Osteoblast (primary cell): ENCODE measurements at regions not wholly inside any gene's neighbourhood (a gene's known extent, or its start where the extent isn't known, plus 50 kb on each side); places are given as distances from the start of the nearest gene placed in this dataset.
A peak's percentile ranks its signal among the peaks of the same experiment; 100 is the strongest.
"Not testable (repeated sequence)": the region's sequence is repeated elsewhere in the genome, so short reads cannot be mapped to it uniquely, and the experiment has no call there.

Experiments used
- DNase-seq: peaks from one replicate; pipeline ENCODE4 v3.0.0; 2011; ENCODE audit warnings: low spot score, mixed read lengths; ENCODE audit not compliant: insufficient read length; ENCODE audit errors: missing footprints
- H2AFZ ChIP-seq: 2 replicates; pipeline ENCODE4 v1.6.0; 2011; ENCODE audit warnings: mild to moderate bottlenecking, low read length
- H3K27ac ChIP-seq: 2 replicates; pipeline ENCODE4 v1.5.1; 2011; ENCODE audit warnings: mild to moderate bottlenecking, low read depth, low read length, moderate library complexity
- H3K27me3 ChIP-seq: 2 replicates; pipeline ENCODE4 v1.6.0; 2012; ENCODE audit warnings: mild to moderate bottlenecking, control low read depth, inconsistent platforms, low read length, moderate library complexity; ENCODE audit not compliant: insufficient read depth
- H3K36me3 ChIP-seq: 2 replicates; pipeline ENCODE4 v1.5.1; 2011; ENCODE audit warnings: mild to moderate bottlenecking, low read length, control low read depth, moderate library complexity; ENCODE audit not compliant: insufficient read depth
- H3K4me1 ChIP-seq: 2 replicates; pipeline ENCODE4 v1.5.1; 2011; ENCODE audit warnings: mild to moderate bottlenecking, low read length, control low read depth, moderate library complexity; ENCODE audit not compliant: insufficient read depth
- H3K4me2 ChIP-seq: 2 replicates; pipeline ENCODE4 v1.6.0; 2011; ENCODE audit warnings: mild to moderate bottlenecking, low read length; ENCODE audit not compliant: insufficient read depth
- H3K4me3 ChIP-seq: fragments of 200-600 bp; sonication (generic); 3 replicates; pipeline ENCODE4 v1.5.1; 2012; ENCODE audit warnings: mild to moderate bottlenecking, low read length, inconsistent platforms; ENCODE audit not compliant: insufficient read depth
- H3K79me2 ChIP-seq: 2 replicates; pipeline ENCODE4 v1.6.0; 2012; ENCODE audit warnings: mild to moderate bottlenecking, low read length, control low read depth, inconsistent platforms; ENCODE audit not compliant: insufficient read depth
- H3K9me3 ChIP-seq: 2 replicates; pipeline ENCODE4 v1.5.1; 2011; ENCODE audit warnings: low read depth, low read length, control low read depth
- H4K20me1 ChIP-seq: 2 replicates; pipeline ENCODE4 v1.6.0; 2012; ENCODE audit warnings: mild to moderate bottlenecking, low read length, control low read depth; ENCODE audit not compliant: insufficient read depth
- CTCF ChIP-seq: IDR thresholded peaks from 2 replicates; pipeline ENCODE4 v1.5.1; 2011; ENCODE audit warnings: mild to moderate bottlenecking, low read depth, low read length, moderate library complexity; ENCODE audit errors: extremely low read depth

- H3K4me3 ChIP-seq, H4K20me1 ChIP-seq, H3K27ac ChIP-seq, H3K4me1 ChIP-seq, DNase-seq, H2AFZ ChIP-seq, H3K27me3 ChIP-seq, H3K36me3 ChIP-seq, H3K9me3 ChIP-seq, H3K4me2 ChIP-seq, H3K79me2 ChIP-seq: not testable (repeated sequence)
- peak; percentile 14 for TF ChIP-seq CTCF
Measured at GRCh38 chr7:150045596-150045995, 171.8 kb downstream of the ATP6V0E2 start.

- H3K27me3 ChIP-seq, H3K36me3 ChIP-seq, H4K20me1 ChIP-seq, H3K4me2 ChIP-seq, H3K27ac ChIP-seq, DNase-seq, H3K79me2 ChIP-seq, H3K4me1 ChIP-seq, H3K4me3 ChIP-seq, H3K9me3 ChIP-seq, H2AFZ ChIP-seq: not testable (repeated sequence)
Measured at GRCh38 chr7:150046290-150047194, 172.8 kb downstream of the ATP6V0E2 start.

- not testable (repeated sequence) for H3K4me3 ChIP-seq, H3K4me1 ChIP-seq, H3K9me3 ChIP-seq, H2AFZ ChIP-seq, H3K27me3 ChIP-seq, H3K27ac ChIP-seq, H3K36me3 ChIP-seq, H3K4me2 ChIP-seq, H3K79me2 ChIP-seq, H4K20me1 ChIP-seq
- peak; percentile 19 for DNase-seq
Measured at GRCh38 chr7:150047329-150047728, 173.6 kb downstream of the ATP6V0E2 start.

GRCh38 chr7:150047772-150048171 is 174.0 kb downstream of the ATP6V0E2 start:
- not testable (repeated sequence) for H3K36me3 ChIP-seq, H3K4me1 ChIP-seq, H4K20me1 ChIP-seq, DNase-seq, H3K27me3 ChIP-seq, H2AFZ ChIP-seq, H3K27ac ChIP-seq, H3K79me2 ChIP-seq, H3K4me3 ChIP-seq, H3K9me3 ChIP-seq, H3K4me2 ChIP-seq

- DNase-seq, result peak; percentile 41
- not testable (repeated sequence) for H3K79me2 ChIP-seq, H3K9me3 ChIP-seq, H3K4me3 ChIP-seq, H3K36me3 ChIP-seq, H3K4me1 ChIP-seq, H2AFZ ChIP-seq, H3K4me2 ChIP-seq, H4K20me1 ChIP-seq, H3K27me3 ChIP-seq, H3K27ac ChIP-seq
Measured at GRCh38 chr7:150048244-150049011, 174.7 kb downstream of the ATP6V0E2 start.

- not testable (repeated sequence) for H3K9me3 ChIP-seq, H3K36me3 ChIP-seq, H3K4me3 ChIP-seq, H2AFZ ChIP-seq, H3K4me1 ChIP-seq, H3K27me3 ChIP-seq, H3K79me2 ChIP-seq, H3K4me2 ChIP-seq, H4K20me1 ChIP-seq, H3K27ac ChIP-seq
- DNase-seq, result peak; percentile 30
Measured at GRCh38 chr7:150049012-150049655, 175.4 kb downstream of the ATP6V0E2 start.

- not testable (repeated sequence) for DNase-seq, H3K27me3 ChIP-seq, H3K4me1 ChIP-seq, H3K79me2 ChIP-seq, H3K4me2 ChIP-seq, H3K9me3 ChIP-seq, H3K36me3 ChIP-seq, H3K4me3 ChIP-seq, H2AFZ ChIP-seq, H4K20me1 ChIP-seq, H3K27ac ChIP-seq
Measured at GRCh38 chr7:150053396-150053795, 179.6 kb downstream of the ATP6V0E2 start.

- not testable (repeated sequence) for H3K79me2 ChIP-seq, H3K27me3 ChIP-seq, DNase-seq, H2AFZ ChIP-seq, H3K27ac ChIP-seq, H3K36me3 ChIP-seq, H3K4me2 ChIP-seq, H3K4me3 ChIP-seq, H4K20me1 ChIP-seq, H3K9me3 ChIP-seq, H3K4me1 ChIP-seq
Measured at GRCh38 chr7:150054242-150054641, 180.5 kb downstream of the ATP6V0E2 start.
